Mucosa of descending colon (tissue), 3 donors: ENCODE measurements at regions not wholly inside any gene's neighbourhood (a gene's known extent, or its start where the extent isn't known, plus 50 kb on each side); places are given as distances from the start of the nearest gene placed in this dataset.

ENCODE experiments used
- ATAC-seq: fragments of 200-7000 bp; cut with Tn5 transposase; one replicate; pipeline ENCODE4 v1.9.1; 2020; ENCODE audit warnings: mild to moderate bottlenecking, moderate library complexity
- DNase-seq, 3 donors: peaks; one replicate each; pipeline ENCODE4 v3.0.0-alpha.2; 2020
- H3K36me3 ChIP-seq: fragments of 200-600 bp; one replicate; pipeline ENCODE4 v1.8.0; 2021; ENCODE audit warnings: low read depth, mild to moderate bottlenecking
- H3K4me1 ChIP-seq: fragments of 200-600 bp; one replicate; pipeline ENCODE4 v1.8.0; 2021; ENCODE audit warnings: low read depth, mild to moderate bottlenecking
- H3K4me3 ChIP-seq: fragments of 200-600 bp; one replicate; pipeline ENCODE4 v1.8.0; 2021; ENCODE audit warnings: mild to moderate bottlenecking
- H3K9me3 ChIP-seq: fragments of 200-600 bp; one replicate; pipeline ENCODE4 v1.8.0; 2021; ENCODE audit warnings: mild to moderate bottlenecking
- CTCF ChIP-seq: fragments of 200-600 bp; IDR thresholded peaks from one replicate; pipeline ENCODE4 v1.8.0; 2022; ENCODE audit warnings: antibody characterized with exemption, mild to moderate bottlenecking
- intact Hi-C, 2 donors: fragments of 100-400 bp; cut with DNase I in 1 of 2; cut with micrococcal nuclease in 1 of 2; formaldehyde crosslinking; loops; one replicate each; pipeline versions ENCODE4 v1.11.0 to v1.11.1; 2022; cut with DNase I, micrococcal nuclease
- donor health status: DM: no; HTN: no; CAD: no; lungs with moderate emphysema.
- donor health status: DM: no; HTN: no; CAD: no.
- donor health status: DM: no; HTN: yes; CAD: no.

DNA sequence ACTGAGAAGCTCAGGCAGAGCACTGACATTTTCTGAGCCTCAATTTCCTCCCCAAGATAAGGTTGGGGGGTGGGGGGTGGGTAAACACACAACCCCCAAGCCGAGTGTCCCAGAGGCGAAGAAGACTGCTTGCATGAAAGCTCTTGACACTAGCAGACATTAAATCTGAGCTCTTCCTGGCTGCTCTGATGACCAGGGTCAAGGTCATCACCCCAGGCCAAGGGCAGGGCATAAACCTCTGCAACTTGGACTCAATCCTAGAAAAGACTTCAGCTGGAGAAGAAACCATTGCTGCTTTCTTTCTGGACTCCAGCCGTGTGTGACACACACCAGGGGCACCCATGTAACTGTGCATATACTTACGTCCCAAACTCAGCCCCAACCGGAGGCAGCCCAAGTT lies 109.0 kb downstream of the BANF2 start:
- Histone ChIP-seq H3K4me1 (no peaks in the 10 kb centered on the region), H3K4me3 (no peak overlapping the region), H3K36me3 (no peaks in the 10 kb centered on the region), H3K9me3 (no peaks in the 10 kb centered on the region)
- DNase-seq (no peak), ATAC-seq (no peak)
- intact Hi-C loops: no loop called here
- TF ChIP-seq CTCF: no peak

DNA sequence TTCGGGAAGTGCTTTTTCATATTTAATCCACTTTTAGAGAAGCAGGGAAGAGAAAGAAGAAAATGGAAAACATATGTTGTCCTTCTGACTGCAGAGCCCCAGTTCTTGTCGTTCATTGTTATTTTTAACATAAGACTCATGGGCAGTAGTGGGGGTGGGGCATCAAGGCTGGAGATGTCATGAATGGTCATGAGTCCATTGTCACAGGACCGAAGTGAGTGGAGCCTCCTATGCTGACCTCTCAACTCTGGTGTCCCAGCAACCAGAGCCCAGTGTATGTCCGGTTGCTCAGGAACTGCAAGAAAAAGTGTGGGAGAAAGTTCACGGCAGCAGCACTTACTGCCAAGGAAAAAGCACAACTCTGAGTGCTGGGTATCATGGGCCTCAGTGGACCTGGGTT lies 108.6 kb downstream of the BANF2 start:
- DNase-seq: no peak
- ATAC-seq: no peak
- Histone ChIP-seq H3K9me3 (no peaks in the 10 kb centered on the region), H3K36me3 (no peaks in the 10 kb centered on the region), H3K4me3 (no peak overlapping the region), H3K4me1 (no peaks in the 10 kb centered on the region)
- TF ChIP-seq CTCF: no peak
- intact Hi-C loops: no loop called here

DNA sequence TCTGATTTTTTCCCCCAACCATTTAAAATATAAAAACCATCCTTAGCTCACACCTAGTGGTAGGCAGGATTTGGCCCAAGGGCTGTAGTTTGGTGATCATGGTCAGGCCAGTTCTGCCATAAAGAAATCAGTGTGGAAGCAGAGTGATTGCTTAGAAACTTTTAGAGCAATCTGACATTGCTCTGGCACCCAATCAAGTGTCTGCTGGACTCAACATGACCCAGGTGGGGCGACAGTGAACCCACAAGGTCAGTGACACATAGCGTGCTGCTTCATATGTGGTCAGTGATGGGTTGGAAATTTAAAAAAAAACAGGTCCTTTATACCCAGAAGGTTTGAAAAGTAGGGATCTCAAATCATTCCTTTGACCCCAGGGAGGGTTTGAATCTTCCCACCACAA lies 107.9 kb downstream of the BANF2 start:
- intact Hi-C loops: no loop called here
- H3K36me3 ChIP-seq: no peaks in the 10 kb centered on the region
- H3K9me3 ChIP-seq: no peaks in the 10 kb centered on the region
- ATAC-seq (no peak), DNase-seq (no peak)
- no peaks in the 10 kb centered on the region for H3K4me1 ChIP-seq
- H3K4me3 ChIP-seq: no peak overlapping the region
- TF ChIP-seq CTCF: no peak

GRCh38 chr20:17806739-17807441 lies 107.1 kb downstream of the BANF2 start:
- Histone ChIP-seq H3K4me1 (no peaks in the 10 kb centered on the region), H3K4me3 (no peak overlapping the region), H3K36me3 (no peaks in the 10 kb centered on the region), H3K9me3 (no peaks in the 10 kb centered on the region)
- TF ChIP-seq CTCF: no peak
- intact Hi-C loops: no loop called here
- ATAC-seq: peak; percentile 67
- peak; percentile 49 to 64 (median 62) for DNase-seq

GRCh38 chr20:17806107-17806506 lies 106.3 kb downstream of the BANF2 start:
- H3K4me1 ChIP-seq: no peaks in the 10 kb centered on the region
- H3K36me3 ChIP-seq: no peaks in the 10 kb centered on the region
- intact Hi-C loops: no loop called here
- H3K4me3 ChIP-seq: no peak overlapping the region
- ATAC-seq (no peak), DNase-seq (no peak)
- no peaks in the 10 kb centered on the region for H3K9me3 ChIP-seq
- no peak for TF ChIP-seq CTCF

DNA sequence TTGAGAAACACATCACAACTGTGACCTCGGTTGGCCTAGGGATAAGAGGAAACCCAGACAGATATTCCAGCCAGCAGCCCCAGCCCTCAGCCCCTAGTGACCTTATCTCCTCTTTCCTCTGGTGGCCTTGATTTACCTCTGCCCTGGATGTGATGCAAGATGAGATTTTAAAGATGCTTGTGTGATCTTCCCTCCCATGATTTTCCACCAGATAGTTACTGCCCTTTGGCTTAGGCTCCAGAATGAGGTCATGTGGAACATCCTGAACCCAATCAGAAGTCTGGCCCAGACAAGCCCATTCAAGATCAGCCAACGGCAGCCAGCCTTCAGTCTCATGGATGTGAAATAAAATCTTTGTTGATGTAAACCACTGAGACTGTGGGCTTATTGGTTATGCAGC lies 104.0 kb downstream of the BANF2 start:
- Histone ChIP-seq H3K36me3 (no peaks in the 10 kb centered on the region), H3K4me1 (no peaks in the 10 kb centered on the region), H3K4me3 (no peak overlapping the region), H3K9me3 (no peaks in the 10 kb centered on the region)
- no peak for TF ChIP-seq CTCF
- intact Hi-C loops: no loop called here
- no peak for ATAC-seq
- no peak for DNase-seq
